Esophagus squamous epithelium (tissue), 4 donors: ENCODE measurements at regions not wholly inside any gene's neighbourhood (a gene's known extent, or its start where the extent isn't known, plus 50 kb on each side); places are given as distances from the start of the nearest gene placed in this dataset.

ENCODE experiments used
- POLR2A ChIP-seq, 4 donors: fragments of 450-650 bp; IDR thresholded peaks; one replicate each; pipeline ENCODE4 v1.6.1; 2017; ENCODE audit warnings: antibody characterized with exemption in 4 of 4, mild to moderate bottlenecking in 4 of 4, moderate library complexity in 3 of 4
- TF ChIP-seq, protein P1 (sequence below), 6 experiments: fragments of 450-650 bp in 4 of 6; fragments of 200-600 bp in 2 of 6; sonication (generic) in 2 of 6; IDR thresholded peaks; one replicate each; pipeline ENCODE4 v1.5.1; 2016 to 2019; ENCODE audit warnings: antibody characterized with exemption in 6 of 6, mild to moderate bottlenecking in 4 of 6, moderate library complexity in 4 of 6

DNA sequence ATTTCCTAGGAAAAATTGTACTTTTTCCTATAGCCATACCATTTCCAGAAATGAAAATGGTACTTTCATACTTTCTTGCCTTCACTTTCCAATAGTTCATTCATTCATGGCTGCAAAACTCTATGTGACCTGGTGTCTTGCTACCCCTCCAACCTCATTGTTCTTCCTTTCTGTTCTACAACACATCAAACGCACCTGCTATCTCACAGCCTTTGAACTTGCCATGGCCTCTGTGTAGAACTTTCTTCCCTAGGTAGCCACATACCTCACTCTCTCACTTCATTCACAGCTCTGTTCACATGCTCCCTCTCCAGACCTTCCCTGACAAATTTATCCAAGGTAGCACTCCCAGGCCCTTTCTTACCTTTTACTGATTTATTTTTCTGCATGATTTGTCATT, 149.2 kb downstream of the DUSP6 start:
- no peak for TF ChIP-seq POLR2A (IDR thresholded peaks at IDR 0.05)
- TF ChIP-seq, protein P1, sequence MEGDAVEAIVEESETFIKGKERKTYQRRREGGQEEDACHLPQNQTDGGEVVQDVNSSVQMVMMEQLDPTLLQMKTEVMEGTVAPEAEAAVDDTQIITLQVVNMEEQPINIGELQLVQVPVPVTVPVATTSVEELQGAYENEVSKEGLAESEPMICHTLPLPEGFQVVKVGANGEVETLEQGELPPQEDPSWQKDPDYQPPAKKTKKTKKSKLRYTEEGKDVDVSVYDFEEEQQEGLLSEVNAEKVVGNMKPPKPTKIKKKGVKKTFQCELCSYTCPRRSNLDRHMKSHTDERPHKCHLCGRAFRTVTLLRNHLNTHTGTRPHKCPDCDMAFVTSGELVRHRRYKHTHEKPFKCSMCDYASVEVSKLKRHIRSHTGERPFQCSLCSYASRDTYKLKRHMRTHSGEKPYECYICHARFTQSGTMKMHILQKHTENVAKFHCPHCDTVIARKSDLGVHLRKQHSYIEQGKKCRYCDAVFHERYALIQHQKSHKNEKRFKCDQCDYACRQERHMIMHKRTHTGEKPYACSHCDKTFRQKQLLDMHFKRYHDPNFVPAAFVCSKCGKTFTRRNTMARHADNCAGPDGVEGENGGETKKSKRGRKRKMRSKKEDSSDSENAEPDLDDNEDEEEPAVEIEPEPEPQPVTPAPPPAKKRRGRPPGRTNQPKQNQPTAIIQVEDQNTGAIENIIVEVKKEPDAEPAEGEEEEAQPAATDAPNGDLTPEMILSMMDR (IDR thresholded peaks at IDR 0.05) = no peak
